ENCODE measurements at regions not wholly inside any gene's neighbourhood (a gene's known extent, or its start where the extent isn't known, plus 50 kb on each side); places are given as distances from the start of the nearest gene placed in this dataset.

- TF ChIP-seq NCOR1 (IDR thresholded peaks at IDR 0.05; ENCODE audit: borderline replicate concordance, low read length) = no peak
- no peak for TF ChIP-seq HMGXB4 (CRISPR knock-in tag; IDR thresholded peaks at IDR 0.05; ENCODE audit: borderline replicate concordance in 1 of 2, low read depth in 1 of 2)
Measured at GRCh38 chr1:30479575-30479974, 243.8 kb downstream of the MATN1 start (continued).

GRCh38 chr1:30478799-30479563 lies 244.4 kb downstream of the MATN1 start:
- no peak for FAIRE-seq
- no peak overlapping the region for H3K4me2 ChIP-seq (ENCODE audit: low read depth, low read length)
- TF ChIP-seq NR0B2 (CRISPR knock-in tag; IDR thresholded peaks at IDR 0.05) (no peak), HNRNPH1 (optimal IDR thresholded peaks at IDR 0.05; ENCODE audit: low read depth, low read length) (no peak), ZNF207 (IDR thresholded peaks at IDR 0.05; ENCODE audit: borderline replicate concordance) (no peak), SP1 (IDR thresholded peaks at IDR 0.05) (no peak), SP1 (CRISPR knock-in tag; IDR thresholded peaks at IDR 0.05) (no peak), YEATS2 (CRISPR knock-in tag; IDR thresholded peaks at IDR 0.05; ENCODE audit: borderline replicate concordance) (no peak), ZNF441 (CRISPR knock-in tag; IDR thresholded peaks at IDR 0.05; ENCODE audit: borderline replicate concordance) (no peak), SMAD9 (CRISPR knock-in tag; IDR thresholded peaks at IDR 0.05) (no peak), RARG (CRISPR knock-in tag; IDR thresholded peaks at IDR 0.05; ENCODE audit: low read depth) (no peak)
- TF ChIP-seq, protein P1, sequence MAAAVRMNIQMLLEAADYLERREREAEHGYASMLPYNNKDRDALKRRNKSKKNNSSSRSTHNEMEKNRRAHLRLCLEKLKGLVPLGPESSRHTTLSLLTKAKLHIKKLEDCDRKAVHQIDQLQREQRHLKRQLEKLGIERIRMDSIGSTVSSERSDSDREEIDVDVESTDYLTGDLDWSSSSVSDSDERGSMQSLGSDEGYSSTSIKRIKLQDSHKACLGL (CRISPR knock-in tag; IDR thresholded peaks at IDR 0.05) = no peak
- no peak overlapping the region for H3K27ac ChIP-seq (ENCODE audit: extremely low read length, insufficient read depth, low read length)
- H3K9me3 ChIP-seq (ENCODE audit: low read length) = no peaks in the 10 kb centered on the region
- H3K4me1 ChIP-seq (ENCODE audit: insufficient read depth, low read length) = no peaks in the 10 kb centered on the region
- no peak for DNase-seq (ENCODE audit: low spot score)
- no peaks in the 10 kb centered on the region; a peak in 1 of 5 replicates for H3K27me3 ChIP-seq (ENCODE audit: control insufficient read depth in 1 of 2, insufficient read depth in 2 of 2, low read length in 2 of 2)
- intact Hi-C loops (cut with micrococcal nuclease; ENCODE audit: unreplicated experiment) = no loop called here
- 30% methylated on average over 7 of the region's 13 CpGs for WGBS (ENCODE audit: low lambda C conversion rate)
- H4K20me1 ChIP-seq (ENCODE audit: insufficient read depth, low read length) = no peaks in the 10 kb centered on the region
- in situ Hi-C loops (cut with HindIII; ENCODE audit: extremely low pct_ligation_motif_present, low pct_unique_long_range_greater_than_20kb) = no loop called here
- H3K4me3 ChIP-seq (replicated peaks in 1 of 3; ENCODE audit: insufficient read depth in 1 of 3, low read depth in 2 of 3, low read length in 3 of 3) = no peak overlapping the region
- no peak for ATAC-seq
- no peaks in the 10 kb centered on the region for H3K36me3 ChIP-seq (replicated peaks in 1 of 2; ENCODE audit: control insufficient read depth in 1 of 2, insufficient read depth in 2 of 2, low read length in 2 of 2)
- no peak overlapping the region for H3K9ac ChIP-seq (ENCODE audit: insufficient read depth, low read depth, low read length)
- H2AFZ ChIP-seq (ENCODE audit: low read length) = no peak overlapping the region
- ChIA-PET CTCF (ENCODE audit: low intra/inter-chr PET ratio, low total read pairs) (no interaction called here), POLR2A (no interaction called here)
- H3K79me2 ChIP-seq (ENCODE audit: insufficient read depth, low read length) = no peaks in the 10 kb centered on the region
- BruUV-seq (replicated peaks) = no TSS peak
